CD14-positive monocyte (primary cell): ENCODE measurements at regions not wholly inside any gene's neighbourhood (a gene's known extent, or its start where the extent isn't known, plus 50 kb on each side); places are given as distances from the start of the nearest gene placed in this dataset.

ENCODE experiments used
- DNase-seq, 3 donors: peaks; one replicate each; pipeline ENCODE4 v3.0.0-alpha.2; 2011 to 2022
- H2AFZ ChIP-seq: 2 replicates; pipeline ENCODE4 v1.6.0; 2012; ENCODE audit warnings: mild to moderate bottlenecking, low read depth, low read length, inconsistent platforms; ENCODE audit not compliant: insufficient read depth, poor library complexity, severe bottlenecking
- H3K27ac ChIP-seq, 2 donors: 1 replicate in 1 of 2; 2 replicates in 1 of 2; pipeline ENCODE4 v1.5.1; 2012 to 2013; ENCODE audit warnings: low read length in 2 of 2, control low read depth in 1 of 2, inconsistent platforms in 1 of 2, low read depth in 1 of 2, mild to moderate bottlenecking in 1 of 2
- H3K27me3 ChIP-seq, 2 donors: one replicate each; pipeline versions ENCODE4 v1.6.0 to v1.6.1; 2011 to 2013; ENCODE audit warnings: low read length in 2 of 2; ENCODE audit not compliant: control insufficient read depth in 2 of 2, insufficient read depth in 2 of 2
- H3K36me3 ChIP-seq, 2 donors: replicated peaks in 1 of 2; 1 replicate in 1 of 2; 2 replicates in 1 of 2; pipeline versions ENCODE4 v1.5.1 to v1.6.1; 2012 to 2013; ENCODE audit warnings: low read length in 2 of 2, control low read depth in 1 of 2, inconsistent platforms in 1 of 2, mild to moderate bottlenecking in 1 of 2; ENCODE audit not compliant: insufficient read depth in 2 of 2, control insufficient read depth in 1 of 2
- H3K4me1 ChIP-seq, 2 donors: 1 replicate in 1 of 2; 2 replicates in 1 of 2; pipeline versions ENCODE4 v1.5.1 to v1.6.1; 2012 to 2013; ENCODE audit warnings: low read length in 2 of 2, control low read depth in 1 of 2, inconsistent platforms in 1 of 2, mild to moderate bottlenecking in 1 of 2, moderate library complexity in 1 of 2; ENCODE audit not compliant: insufficient read depth in 2 of 2, control insufficient read depth in 1 of 2
- H3K4me2 ChIP-seq: replicated peaks from 2 replicates; pipeline ENCODE3; 2012; ENCODE audit warnings: low read length, moderate library complexity, mild to moderate bottlenecking; ENCODE audit not compliant: poor library complexity, severe bottlenecking; ENCODE audit errors: extremely low read depth
- H3K4me3 ChIP-seq, 3 experiments: fragments of 200-600 bp in 1 of 3; sonication (generic) in 1 of 3; replicated peaks in 1 of 3; 1 replicate in 2 of 3; 2 replicates in 1 of 3; pipeline ENCODE4 v1.5.1; 2011 to 2013; ENCODE audit warnings: low read length in 3 of 3, mild to moderate bottlenecking in 3 of 3, control low read depth in 2 of 3, low read depth in 2 of 3, inconsistent platforms in 1 of 3, moderate library complexity in 1 of 3
- H3K79me2 ChIP-seq: 2 replicates; pipeline ENCODE4 v1.6.0; 2012; ENCODE audit warnings: mild to moderate bottlenecking, control low read depth, inconsistent platforms, low read length, moderate library complexity; ENCODE audit not compliant: insufficient read depth
- H3K9ac ChIP-seq: 2 replicates; pipeline ENCODE4 v1.6.0; 2017; ENCODE audit warnings: low read length, mild to moderate bottlenecking; ENCODE audit not compliant: insufficient read depth, poor library complexity, severe bottlenecking
- H3K9me3 ChIP-seq, 2 donors: replicated peaks in 1 of 2; 1 replicate in 1 of 2; 2 replicates in 1 of 2; pipeline versions ENCODE4 v1.5.1 to v1.6.1; 2012 to 2013; ENCODE audit warnings: low read length in 2 of 2, control low read depth in 1 of 2; ENCODE audit not compliant: control insufficient read depth in 1 of 2, insufficient read depth in 1 of 2
- H4K20me1 ChIP-seq: 2 replicates; pipeline ENCODE4 v1.6.0; 2012; ENCODE audit warnings: mild to moderate bottlenecking, low read length, control low read depth, moderate library complexity; ENCODE audit not compliant: insufficient read depth
- H3K27ac Mint-ChIP-seq, 7 donors: one replicate each; pipeline ENCODE4 v1.8.0; 2020; ENCODE audit warnings: mild to moderate bottlenecking in 7 of 7, mixed read lengths in 7 of 7, moderate library complexity in 6 of 7, inconsistent platforms in 2 of 7
- H3K27me3 Mint-ChIP-seq, 3 donors: one replicate each; pipeline ENCODE4 v1.8.0; 2021 to 2022; ENCODE audit warnings: low read depth in 3 of 3, mild to moderate bottlenecking in 3 of 3, mixed read lengths in 3 of 3, moderate library complexity in 3 of 3, inconsistent platforms in 1 of 3
- H3K36me3 Mint-ChIP-seq, 2 donors: one replicate each; pipeline ENCODE4 v1.8.0; 2020; ENCODE audit warnings: mixed read lengths in 2 of 2, inconsistent platforms in 1 of 2, mild to moderate bottlenecking in 1 of 2
- H3K4me1 Mint-ChIP-seq: one replicate; pipeline ENCODE4 v1.8.0; 2020; ENCODE audit warnings: mild to moderate bottlenecking, mixed read lengths
- H3K4me3 Mint-ChIP-seq, 2 donors: one replicate each; pipeline ENCODE4 v1.8.0; 2020; ENCODE audit warnings: mild to moderate bottlenecking in 2 of 2, mixed read lengths in 2 of 2, moderate library complexity in 1 of 2
- H3K9me3 Mint-ChIP-seq, 7 donors: one replicate each; pipeline ENCODE4 v1.8.0; 2020 to 2022; ENCODE audit warnings: mixed read lengths in 7 of 7, mild to moderate bottlenecking in 6 of 7, moderate library complexity in 6 of 7, inconsistent platforms in 2 of 7
- CTCF ChIP-seq: fragments of 200-600 bp; IDR thresholded peaks from one replicate; pipeline ENCODE4 v1.8.0; 2022; ENCODE audit warnings: antibody characterized with exemption, mild to moderate bottlenecking
- WGBS: methylation state at CpG from one replicate; pipeline ENCODE4 v1.1.5; 2013; ENCODE audit warnings: missing lambda C conversion rate; ENCODE audit not compliant: insufficient coverage; 5-methylcytosine and 5-hydroxymethylcytosine counted together
- intact Hi-C, 2 donors: fragments of 100-400 bp; cut with micrococcal nuclease; formaldehyde crosslinking; loops; one replicate each; pipeline versions ENCODE4 v1.15.0 to v1.15.1; 2023

- no peaks in the 10 kb centered on the region for H3K4me1 Mint-ChIP-seq
- H2AFZ ChIP-seq: no peak overlapping the region
- no peak overlapping the region for H3K27ac ChIP-seq
- no peaks in the 10 kb centered on the region for H4K20me1 ChIP-seq
- H3K4me1 ChIP-seq: no peaks in the 10 kb centered on the region
- intact Hi-C loops: no loop called here
- H3K36me3 Mint-ChIP-seq: no peaks in the 10 kb centered on the region
- no peaks in the 10 kb centered on the region for H3K36me3 ChIP-seq
- no peak for TF ChIP-seq CTCF
- DNase-seq: no peak
- H3K9me3 Mint-ChIP-seq: peaks cover 0 to 6% (median 0%) of the 10 kb centered on the region in 7 donors
- no peak overlapping the region for H3K4me3 Mint-ChIP-seq
- no peak overlapping the region for H3K4me2 ChIP-seq
- no peaks in the 10 kb centered on the region for H3K79me2 ChIP-seq
- H3K27ac Mint-ChIP-seq: no peak overlapping the region
- H3K27me3 Mint-ChIP-seq: peaks cover 0 to 3% (median 0%) of the 10 kb centered on the region in 3 donors
- WGBS: 86% methylated on average over 2 of the region's 3 CpGs
- no peaks in the 10 kb centered on the region for H3K9me3 ChIP-seq
- no peaks in the 10 kb centered on the region for H3K27me3 ChIP-seq
- no peak overlapping the region for H3K4me3 ChIP-seq
- H3K9ac ChIP-seq: no peak overlapping the region
Observed at GRCh38 chr15:95724908-95725633, 605.4 kb upstream of the NR2F2 start.

- Mint-ChIP-seq H3K9me3 (peaks cover 0 to 6% (median 0%) of the 10 kb centered on the region in 7 donors), H3K27ac (no peak overlapping the region)
Observed at GRCh38 chr15:95726891-95727290, 603.6 kb upstream of the NR2F2 start.

More at GRCh38 chr15:95726891-95727290, 603.6 kb upstream of the NR2F2 start:
- H3K9me3 ChIP-seq: no peaks in the 10 kb centered on the region
- H3K4me1 Mint-ChIP-seq: no peaks in the 10 kb centered on the region
- H3K36me3 Mint-ChIP-seq: no peaks in the 10 kb centered on the region
- no peak for DNase-seq
- 80% methylated on average over 1 of the region's 4 CpGs for WGBS
- H3K36me3 ChIP-seq: no peaks in the 10 kb centered on the region
- intact Hi-C loops: no loop called here
- no peak for TF ChIP-seq CTCF
- no peaks in the 10 kb centered on the region for H3K79me2 ChIP-seq
- H3K27me3 Mint-ChIP-seq: peaks cover 0 to 3% (median 2%) of the 10 kb centered on the region in 3 donors
- no peak overlapping the region for H3K9ac ChIP-seq
- no peak overlapping the region for H2AFZ ChIP-seq
- H3K4me3 Mint-ChIP-seq: no peak overlapping the region
- H3K4me3 ChIP-seq: no peak overlapping the region
- H3K4me1 ChIP-seq: no peaks in the 10 kb centered on the region
- no peaks in the 10 kb centered on the region for H3K27me3 ChIP-seq
- H3K27ac ChIP-seq: no peak overlapping the region
- no peaks in the 10 kb centered on the region for H4K20me1 ChIP-seq
- H3K4me2 ChIP-seq: no peak overlapping the region
